ENCODE measurements at regions not wholly inside any gene's neighbourhood (a gene's known extent, or its start where the extent isn't known, plus 50 kb on each side); places are given as distances from the start of the nearest gene placed in this dataset.

DNA sequence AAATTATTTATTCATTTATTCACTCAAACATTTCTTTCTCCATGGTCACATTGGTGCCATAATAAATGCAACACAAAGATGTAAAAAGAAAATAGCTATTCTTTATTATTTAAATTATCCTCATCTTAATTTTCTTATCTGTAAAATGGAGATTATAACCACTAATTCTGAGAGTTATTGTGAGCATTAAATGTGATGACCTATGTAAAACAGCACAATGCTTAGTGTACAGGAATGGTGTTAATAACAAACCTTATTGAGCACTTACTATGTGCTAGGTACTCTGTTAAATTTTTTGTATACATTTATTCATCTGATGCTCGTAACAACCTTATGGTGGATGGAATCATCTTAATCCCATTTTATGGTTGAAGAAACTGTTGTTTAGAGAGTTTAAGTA, 84.6 kb downstream of the NTMT2 start:
- TF ChIP-seq, protein P1, sequence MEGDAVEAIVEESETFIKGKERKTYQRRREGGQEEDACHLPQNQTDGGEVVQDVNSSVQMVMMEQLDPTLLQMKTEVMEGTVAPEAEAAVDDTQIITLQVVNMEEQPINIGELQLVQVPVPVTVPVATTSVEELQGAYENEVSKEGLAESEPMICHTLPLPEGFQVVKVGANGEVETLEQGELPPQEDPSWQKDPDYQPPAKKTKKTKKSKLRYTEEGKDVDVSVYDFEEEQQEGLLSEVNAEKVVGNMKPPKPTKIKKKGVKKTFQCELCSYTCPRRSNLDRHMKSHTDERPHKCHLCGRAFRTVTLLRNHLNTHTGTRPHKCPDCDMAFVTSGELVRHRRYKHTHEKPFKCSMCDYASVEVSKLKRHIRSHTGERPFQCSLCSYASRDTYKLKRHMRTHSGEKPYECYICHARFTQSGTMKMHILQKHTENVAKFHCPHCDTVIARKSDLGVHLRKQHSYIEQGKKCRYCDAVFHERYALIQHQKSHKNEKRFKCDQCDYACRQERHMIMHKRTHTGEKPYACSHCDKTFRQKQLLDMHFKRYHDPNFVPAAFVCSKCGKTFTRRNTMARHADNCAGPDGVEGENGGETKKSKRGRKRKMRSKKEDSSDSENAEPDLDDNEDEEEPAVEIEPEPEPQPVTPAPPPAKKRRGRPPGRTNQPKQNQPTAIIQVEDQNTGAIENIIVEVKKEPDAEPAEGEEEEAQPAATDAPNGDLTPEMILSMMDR (IDR thresholded peaks at IDR 0.05; ENCODE audit: extremely low read depth, insufficient read depth, missing control alignments), result no peak
- in situ Hi-C loops (cut with MboI; ENCODE audit: low pct_unique_long_range_greater_than_20kb, low sequenced_read_pairs, unreplicated experiment), result no loop called here
- DNase-seq (ENCODE audit: low spot score), result no peak

DNA sequence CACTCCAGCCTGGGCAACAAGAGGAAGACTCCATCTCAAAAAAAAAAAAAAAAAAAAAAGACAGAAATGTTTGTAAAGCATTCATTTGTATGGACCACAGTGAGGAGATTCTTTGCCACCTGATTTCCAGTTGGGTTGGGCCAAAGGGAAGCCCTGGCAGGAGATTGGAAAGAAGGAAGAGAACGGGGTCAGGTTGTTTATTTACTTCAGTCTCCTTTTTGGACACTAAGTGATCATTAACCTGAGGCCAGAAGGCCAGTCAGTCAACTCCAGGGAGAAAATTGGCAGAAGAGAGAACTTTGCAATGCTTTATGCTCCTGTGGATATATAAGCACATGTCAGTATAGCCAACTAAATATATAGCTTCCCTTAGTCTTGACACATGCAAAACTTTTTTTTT, 85.9 kb downstream of the NTMT2 start:
- DNase-seq (ENCODE audit: low spot score), result no peak
- TF ChIP-seq, protein P1 (IDR thresholded peaks at IDR 0.05; ENCODE audit: extremely low read depth, insufficient read depth, missing control alignments), result no peak
- in situ Hi-C loops (cut with MboI; ENCODE audit: low pct_unique_long_range_greater_than_20kb, low sequenced_read_pairs, unreplicated experiment), result no loop called here

DNA sequence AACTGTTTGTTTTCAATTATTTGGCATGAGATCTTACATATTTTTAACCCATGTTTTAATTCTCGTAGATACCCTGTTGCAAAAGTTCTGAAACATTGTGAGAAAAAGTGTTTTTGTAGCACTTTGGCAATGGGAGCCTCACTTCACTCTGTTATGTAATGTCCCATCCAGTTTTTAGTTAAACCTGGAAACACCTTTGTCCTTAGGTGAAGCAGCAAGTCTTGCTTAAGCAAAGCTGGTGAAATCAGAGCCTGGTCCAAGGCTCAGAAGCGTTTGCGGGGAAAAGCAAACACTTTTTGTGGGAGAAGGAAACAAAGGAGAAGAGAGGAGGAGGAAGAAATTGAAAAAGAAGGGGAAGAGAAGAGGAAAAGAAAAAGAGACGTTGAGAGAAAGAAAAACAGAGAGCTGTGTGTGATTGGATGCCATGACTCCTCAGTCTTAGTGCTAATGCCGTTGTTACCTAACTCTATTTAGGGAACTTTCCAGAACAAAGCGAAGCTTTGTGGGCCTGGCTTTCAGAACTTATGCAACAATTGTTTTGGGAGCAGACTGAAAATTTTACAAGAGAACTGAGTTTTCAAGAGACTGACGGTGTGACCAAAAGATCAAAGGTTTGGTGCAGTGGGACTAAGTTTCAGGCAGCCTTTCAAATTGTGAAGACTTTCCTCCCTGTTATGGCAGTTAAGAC, 93.1 kb downstream of the NTMT2 start:
- TF ChIP-seq, protein P1 (IDR thresholded peaks at IDR 0.05; ENCODE audit: extremely low read depth, insufficient read depth, missing control alignments), result no peak
- no peak for DNase-seq (ENCODE audit: low spot score)
- in situ Hi-C loops (cut with MboI; ENCODE audit: low pct_unique_long_range_greater_than_20kb, low sequenced_read_pairs, unreplicated experiment), result no loop called here

DNA sequence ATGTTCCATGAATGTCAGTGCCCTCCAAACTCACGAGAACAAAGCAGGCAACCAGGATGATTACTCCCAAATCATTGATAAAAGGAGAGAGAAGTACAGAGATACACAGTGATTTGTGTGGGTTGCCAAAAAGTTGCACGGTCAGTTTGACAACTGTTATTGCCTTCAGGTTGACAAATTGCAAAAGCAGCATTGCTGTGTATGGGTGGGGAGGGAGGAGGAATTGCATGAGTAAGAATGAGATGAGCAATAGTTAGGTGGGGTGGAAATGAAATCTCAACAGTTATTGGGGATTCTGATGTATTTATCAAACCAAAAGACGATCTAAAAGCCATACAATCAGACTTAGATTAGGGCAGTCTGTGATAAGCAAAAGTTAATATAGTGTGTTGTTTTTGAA, 93.7 kb downstream of the NTMT2 start:
- in situ Hi-C loops (cut with MboI; ENCODE audit: low pct_unique_long_range_greater_than_20kb, low sequenced_read_pairs, unreplicated experiment), result no loop called here
- DNase-seq (ENCODE audit: low spot score), result no peak
- TF ChIP-seq, protein P1 (IDR thresholded peaks at IDR 0.05; ENCODE audit: extremely low read depth, insufficient read depth, missing control alignments), result no peak

DNA sequence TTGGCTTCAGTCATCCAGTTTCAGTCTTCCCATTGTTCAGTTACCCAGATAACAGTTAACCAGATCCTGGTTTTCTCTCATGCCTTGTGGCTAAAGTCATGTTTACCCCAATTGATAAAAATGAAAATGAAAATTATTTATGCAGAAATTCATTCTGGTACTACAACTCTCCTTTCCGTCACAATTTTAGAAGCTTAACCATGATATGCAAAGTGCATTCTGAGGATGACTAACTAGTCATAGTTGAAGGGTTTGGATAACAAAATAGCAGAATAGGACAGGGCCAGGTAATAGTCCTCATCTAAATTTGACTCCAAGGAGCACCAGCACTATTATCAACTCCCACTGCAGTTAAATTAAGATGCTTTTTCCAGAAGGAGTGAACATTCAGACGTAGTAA, 94.7 kb downstream of the NTMT2 start:
- DNase-seq (ENCODE audit: low spot score), result no peak
- TF ChIP-seq, protein P1 (IDR thresholded peaks at IDR 0.05; ENCODE audit: extremely low read depth, insufficient read depth, missing control alignments), result no peak
- in situ Hi-C loops (cut with MboI; ENCODE audit: low pct_unique_long_range_greater_than_20kb, low sequenced_read_pairs, unreplicated experiment), result no loop called here

DNA sequence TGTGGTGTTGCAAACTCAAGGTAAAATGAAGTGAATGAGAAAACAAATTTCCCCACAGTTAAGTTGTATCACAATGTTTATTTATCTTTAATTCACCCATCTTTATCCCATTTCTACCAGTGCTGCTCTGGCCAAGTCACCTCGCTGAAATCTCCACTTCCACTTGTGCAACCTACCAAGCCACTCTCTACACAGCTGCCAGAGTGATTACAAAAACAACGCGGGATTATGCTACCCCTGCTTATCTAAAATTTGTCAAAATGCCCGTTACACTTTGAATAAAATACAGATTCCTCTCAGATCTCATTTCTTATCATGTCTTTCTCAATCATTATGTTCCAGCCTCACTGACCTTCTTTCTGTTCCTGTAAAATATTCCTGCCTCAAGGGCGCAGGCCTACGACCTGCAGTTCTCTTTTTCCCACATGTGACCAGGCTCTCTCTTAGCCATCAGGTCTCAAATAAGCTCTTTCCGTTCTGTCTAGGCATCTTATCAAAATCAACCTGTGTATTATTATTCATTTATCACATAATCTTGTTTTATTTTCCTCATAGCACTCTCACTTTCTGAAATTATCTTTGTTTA, 95.6 kb downstream of the NTMT2 start:
- in situ Hi-C loops (cut with MboI; ENCODE audit: low pct_unique_long_range_greater_than_20kb, low sequenced_read_pairs, unreplicated experiment), result no loop called here
- TF ChIP-seq, protein P1 (IDR thresholded peaks at IDR 0.05; ENCODE audit: extremely low read depth, insufficient read depth, missing control alignments), result no peak
- DNase-seq (ENCODE audit: low spot score), result no peak
